ENCODE measurements at regions not wholly inside any gene's neighbourhood (a gene's known extent, or its start where the extent isn't known, plus 50 kb on each side); places are given as distances from the start of the nearest gene placed in this dataset.

DNA sequence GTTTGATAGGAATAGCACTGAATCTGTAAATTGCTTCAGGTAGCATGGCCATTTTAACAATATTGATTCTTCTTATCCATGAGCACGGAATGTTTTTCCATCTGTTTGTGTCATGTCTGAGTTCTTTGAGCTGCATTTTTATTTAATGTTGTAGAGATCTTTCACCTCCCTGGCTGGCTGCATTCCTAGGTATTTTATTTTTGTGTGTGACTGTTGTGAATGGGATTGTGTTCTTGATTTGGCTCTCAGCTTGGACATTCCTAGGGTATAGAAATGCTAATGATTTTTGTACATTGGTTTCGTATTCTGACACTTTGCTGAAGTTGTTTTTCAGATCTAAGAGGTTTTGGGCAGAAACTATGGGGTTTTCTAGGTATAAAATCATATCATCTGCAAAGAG is 152.9 kb upstream of the CHD1 start:
- no peak for ATAC-seq
- H3K9me3 ChIP-seq = no peaks in the 10 kb centered on the region
- H3K27me3 ChIP-seq = no peaks in the 10 kb centered on the region
- WGBS, 2 donors (ENCODE audit: low coverage in 1 of 2) = 63 to 83% methylated on average over 2 of the region's 2 CpGs
- no peak overlapping the region for H3K4me3 ChIP-seq
- H3K27ac ChIP-seq = no peak overlapping the region
- no peaks in the 10 kb centered on the region for H3K36me3 ChIP-seq
- no peaks in the 10 kb centered on the region for H3K4me1 ChIP-seq
- no peak for TF ChIP-seq EP300 (IDR thresholded peaks at IDR 0.05)
- TF ChIP-seq POLR2AphosphoS5 (IDR thresholded peaks at IDR 0.05) = no peak
- TF ChIP-seq POLR2A (IDR thresholded peaks at IDR 0.05) = no peak
- TF ChIP-seq CTCF (IDR thresholded peaks at IDR 0.05) = no peak

- WGBS, 2 donors (ENCODE audit: low coverage in 1 of 2) = 58 to 85% methylated on average over 4 of the region's 4 CpGs
- Histone ChIP-seq H3K36me3 (no peaks in the 10 kb centered on the region), H3K4me3 (no peak overlapping the region), H3K27me3 (no peaks in the 10 kb centered on the region), H3K27ac (no peak overlapping the region), H3K9me3 (peaks cover 0 to 4% (median 0%) of the 10 kb centered on the region in 3 donors), H3K4me1 (no peaks in the 10 kb centered on the region)
- no peak for TF ChIP-seq EP300 (IDR thresholded peaks at IDR 0.05)
- TF ChIP-seq POLR2AphosphoS5 (IDR thresholded peaks at IDR 0.05) = no peak
- TF ChIP-seq POLR2A (IDR thresholded peaks at IDR 0.05) = no peak
- TF ChIP-seq CTCF (IDR thresholded peaks at IDR 0.05) = no peak
- ATAC-seq = no peak
Observed at GRCh38 chr5:99076723-99077640, 148.2 kb upstream of the CHD1 start.

GRCh38 chr5:99072846-99073245 is 144.0 kb upstream of the CHD1 start:
- no peak for ATAC-seq

GRCh38 chr5:99070822-99071221 is 142.0 kb upstream of the CHD1 start:
- WGBS, 2 donors (ENCODE audit: low coverage in 1 of 2) = 42 to 61% methylated on average over 2 of the region's 2 CpGs
- no peak overlapping the region for H3K27ac ChIP-seq
- ATAC-seq = no peak
- no peak overlapping the region for H3K4me3 ChIP-seq
- no peaks in the 10 kb centered on the region for H3K4me1 ChIP-seq
- H3K36me3 ChIP-seq = no peaks in the 10 kb centered on the region
- H3K27me3 ChIP-seq = no peaks in the 10 kb centered on the region
- peaks cover 0 to 4% (median 0%) of the 10 kb centered on the region in 3 donors for H3K9me3 ChIP-seq
- no peak for TF ChIP-seq EP300 (IDR thresholded peaks at IDR 0.05)
- TF ChIP-seq POLR2AphosphoS5 (IDR thresholded peaks at IDR 0.05) = no peak
- no peak for TF ChIP-seq POLR2A (IDR thresholded peaks at IDR 0.05)
- TF ChIP-seq CTCF (IDR thresholded peaks at IDR 0.05) = no peak

More at GRCh38 chr5:99072846-99073245, 144.0 kb upstream of the CHD1 start:
- no peaks in the 10 kb centered on the region for H3K4me1 ChIP-seq
- no peak overlapping the region for H3K27ac ChIP-seq
- no peak overlapping the region for H3K4me3 ChIP-seq
- 86% methylated on average over 1 of the region's 1 CpG; no CpG with 5 or more reads in 1 of the 2 donors for WGBS, 2 donors (ENCODE audit: low coverage in 1 of 2)
- H3K9me3 ChIP-seq = peaks cover 0 to 4% (median 0%) of the 10 kb centered on the region in 3 donors
- no peaks in the 10 kb centered on the region for H3K27me3 ChIP-seq
- H3K36me3 ChIP-seq = no peaks in the 10 kb centered on the region
- TF ChIP-seq POLR2AphosphoS5 (IDR thresholded peaks at IDR 0.05) (no peak), CTCF (IDR thresholded peaks at IDR 0.05) (no peak), EP300 (IDR thresholded peaks at IDR 0.05) (no peak), POLR2A (IDR thresholded peaks at IDR 0.05) (no peak)

DNA sequence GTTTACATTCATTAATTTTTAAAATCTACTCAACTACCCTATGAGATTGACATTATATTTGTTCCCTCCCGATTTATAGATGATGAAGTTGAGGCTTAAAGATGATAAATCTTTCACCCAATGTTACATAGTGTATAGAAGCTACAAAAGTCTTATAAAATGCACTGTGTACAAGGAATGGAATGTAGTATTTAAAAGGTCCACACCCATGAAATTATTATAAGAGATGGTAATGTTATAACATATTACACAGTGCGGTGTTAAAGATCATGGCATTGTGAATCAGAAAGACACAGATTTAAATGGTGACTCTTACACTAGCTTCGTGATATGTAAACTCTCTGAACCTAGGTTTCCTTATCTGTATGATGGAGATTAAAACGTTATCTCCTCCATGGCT is 141.6 kb upstream of the CHD1 start:
- H3K36me3 ChIP-seq = no peaks in the 10 kb centered on the region
- peaks cover 0 to 4% (median 0%) of the 10 kb centered on the region in 3 donors for H3K9me3 ChIP-seq
- no peaks in the 10 kb centered on the region for H3K27me3 ChIP-seq
- no peak overlapping the region for H3K27ac ChIP-seq
- ATAC-seq = no peak
- WGBS, 2 donors (ENCODE audit: low coverage in 1 of 2) = 65 to 79% methylated on average over 4 of the region's 4 CpGs
- no peak for TF ChIP-seq POLR2A (IDR thresholded peaks at IDR 0.05)
- TF ChIP-seq POLR2AphosphoS5 (IDR thresholded peaks at IDR 0.05) = no peak
- no peak for TF ChIP-seq EP300 (IDR thresholded peaks at IDR 0.05)
- no peak for TF ChIP-seq CTCF (IDR thresholded peaks at IDR 0.05)
- H3K4me1 ChIP-seq = no peaks in the 10 kb centered on the region
- no peak overlapping the region for H3K4me3 ChIP-seq
